Mesendoderm (in vitro differentiated cells): ENCODE measurements at regions not wholly inside any gene's neighbourhood (a gene's known extent, or its start where the extent isn't known, plus 50 kb on each side); places are given as distances from the start of the nearest gene placed in this dataset.

ENCODE experiments used
- DNase-seq: peaks from one replicate; pipeline ENCODE4 v3.0.0; 2013
- H2AK5ac ChIP-seq: 2 replicates; pipeline ENCODE4 v1.6.1; 2013; ENCODE audit warnings: low read length, inconsistent platforms
- H2BK120ac ChIP-seq: 2 replicates; pipeline ENCODE4 v1.6.1; 2013; ENCODE audit warnings: low read depth, mild to moderate bottlenecking, low read length, moderate library complexity, mixed read lengths
- H2BK15ac ChIP-seq: replicated peaks from 2 replicates; pipeline ENCODE4 v1.6.1; 2013; ENCODE audit warnings: low read depth, mild to moderate bottlenecking, moderate library complexity
- H2BK5ac ChIP-seq: 2 replicates; pipeline ENCODE4 v1.6.1; 2013; ENCODE audit warnings: low read length, inconsistent platforms
- H3K18ac ChIP-seq: 2 replicates; pipeline ENCODE4 v1.6.1; 2013; ENCODE audit warnings: mild to moderate bottlenecking, low read length, mixed read lengths
- H3K23ac ChIP-seq: one replicate; pipeline ENCODE4 v1.6.1; 2013; ENCODE audit warnings: low read length
- H3K27ac ChIP-seq: 2 replicates; pipeline ENCODE4 v1.5.1; 2013; ENCODE audit warnings: low read depth, mild to moderate bottlenecking, inconsistent platforms, low read length, moderate library complexity
- H3K27me3 ChIP-seq: 2 replicates; pipeline ENCODE4 v1.6.1; 2013; ENCODE audit warnings: low read length, control low read depth, mild to moderate bottlenecking, inconsistent platforms; ENCODE audit not compliant: insufficient read depth, poor library complexity
- H3K36me3 ChIP-seq: 2 replicates; pipeline ENCODE4 v1.6.1; 2013; ENCODE audit warnings: low read length, inconsistent platforms; ENCODE audit not compliant: control insufficient read depth, insufficient read depth
- H3K4ac ChIP-seq: one replicate; pipeline ENCODE4 v1.6.1; 2013; ENCODE audit warnings: low read depth, mild to moderate bottlenecking, low read length, moderate library complexity
- H3K4me1 ChIP-seq: 2 replicates; pipeline ENCODE4 v1.6.1; 2013; ENCODE audit warnings: low read depth, low read length, inconsistent platforms; ENCODE audit not compliant: control insufficient read depth
- H3K4me2 ChIP-seq: 2 replicates; pipeline ENCODE4 v1.6.1; 2013; ENCODE audit warnings: low read length
- H3K4me3 ChIP-seq: 2 replicates; pipeline ENCODE4 v1.5.1; 2013; ENCODE audit warnings: mild to moderate bottlenecking, low read length
- H3K56ac ChIP-seq: one replicate; pipeline ENCODE4 v1.6.1; 2013; ENCODE audit warnings: low read length
- H3K79me1 ChIP-seq: 2 replicates; pipeline ENCODE4 v1.6.1; 2013; ENCODE audit warnings: low read length, inconsistent platforms
- H3K79me2 ChIP-seq: 2 replicates; pipeline ENCODE4 v1.6.1; 2013; ENCODE audit warnings: mild to moderate bottlenecking, low read length; ENCODE audit not compliant: control insufficient read depth, insufficient read depth
- H3K9ac ChIP-seq: 2 replicates; pipeline ENCODE4 v1.6.1; 2013; ENCODE audit warnings: low read length, inconsistent platforms
- H4K5ac ChIP-seq: one replicate; pipeline ENCODE4 v1.6.1; 2013; ENCODE audit warnings: low read length
- H4K8ac ChIP-seq: one replicate; pipeline ENCODE4 v1.6.1; 2013; ENCODE audit warnings: low read depth, mild to moderate bottlenecking, control low read depth, low read length, moderate library complexity
- WGBS: extraction: QIAGEN DNeasy Blood & Tissue Kit; methylation state at CpG from one replicate; pipeline ENCODE4 v1.1.7; 2013; ENCODE audit warnings: low lambda C conversion rate, missing lambda C conversion rate; ENCODE audit not compliant: insufficient coverage; ENCODE audit errors: extremely low coverage; 5-methylcytosine and 5-hydroxymethylcytosine counted together

GRCh38 chr1:29825941-29826415, 589.7 kb downstream of the PTPRU start:
- no peak overlapping the region for H4K5ac ChIP-seq
- H3K27me3 ChIP-seq, result no peaks in the 10 kb centered on the region
- no peak overlapping the region for H3K18ac ChIP-seq
- H3K79me1 ChIP-seq, result no peaks in the 10 kb centered on the region
- H3K4me2 ChIP-seq, result no peak overlapping the region
- H3K23ac ChIP-seq, result no peak overlapping the region
- no peak overlapping the region for H3K4me3 ChIP-seq
- no peak overlapping the region for H4K8ac ChIP-seq
- H3K36me3 ChIP-seq, result no peaks in the 10 kb centered on the region
- no peak overlapping the region for H3K9ac ChIP-seq
- H2BK15ac ChIP-seq, result no peak overlapping the region
- DNase-seq, result no peak
- no peak overlapping the region for H2AK5ac ChIP-seq
- no peaks in the 10 kb centered on the region for H3K79me2 ChIP-seq
- H3K27ac ChIP-seq, result no peak overlapping the region
- no peak overlapping the region for H3K56ac ChIP-seq
- WGBS, result 100% methylated on average over 1 of the region's 10 CpGs
- H2BK120ac ChIP-seq, result no peak overlapping the region
- no peak overlapping the region for H2BK5ac ChIP-seq
- no peak overlapping the region for H3K4ac ChIP-seq
- H3K4me1 ChIP-seq, result no peaks in the 10 kb centered on the region

GRCh38 chr1:29825274-29825940, 589.1 kb downstream of the PTPRU start:
- Histone ChIP-seq H3K23ac (no peak overlapping the region), H3K4me3 (no peak overlapping the region), H3K79me1 (no peaks in the 10 kb centered on the region), H3K79me2 (no peaks in the 10 kb centered on the region), H3K27ac (no peak overlapping the region), H3K18ac (no peak overlapping the region), H3K27me3 (no peaks in the 10 kb centered on the region), H3K4me1 (no peaks in the 10 kb centered on the region), H3K4ac (no peak overlapping the region), H2AK5ac (no peak overlapping the region), H3K4me2 (no peak overlapping the region), H2BK120ac (no peak overlapping the region), H3K36me3 (no peaks in the 10 kb centered on the region), H3K56ac (no peak overlapping the region), H2BK5ac (no peak overlapping the region), H4K5ac (no peak overlapping the region), H4K8ac (no peak overlapping the region), H2BK15ac (no peak overlapping the region), H3K9ac (no peak overlapping the region)
- no peak for DNase-seq
- WGBS, result no CpG with 5 or more reads among the region's 15 CpGs

GRCh38 chr1:29824511-29825273, 588.4 kb downstream of the PTPRU start:
- Histone ChIP-seq H3K4me2 (no peak overlapping the region), H3K4me3 (no peak overlapping the region), H3K27ac (no peak overlapping the region), H3K79me2 (no peaks in the 10 kb centered on the region), H2BK5ac (no peak overlapping the region), H3K4me1 (no peaks in the 10 kb centered on the region), H3K56ac (no peak overlapping the region), H3K9ac (no peak overlapping the region), H2BK15ac (no peak overlapping the region), H3K27me3 (no peaks in the 10 kb centered on the region), H3K79me1 (no peaks in the 10 kb centered on the region), H4K5ac (no peak overlapping the region), H2AK5ac (no peak overlapping the region), H2BK120ac (no peak overlapping the region), H3K18ac (no peak overlapping the region), H3K23ac (no peak overlapping the region), H3K4ac (no peak overlapping the region), H4K8ac (no peak overlapping the region), H3K36me3 (no peaks in the 10 kb centered on the region)
- no CpG with 5 or more reads among the region's 15 CpGs for WGBS
- no peak for DNase-seq

- H2AK5ac ChIP-seq, result no peak overlapping the region
- H3K4me2 ChIP-seq, result no peak overlapping the region
- no peaks in the 10 kb centered on the region for H3K27me3 ChIP-seq
These were observed 587.7 kb downstream of the PTPRU start for GRCh38 chr1:29824025-29824424.

GRCh38 chr1:29823561-29823960, 587.2 kb downstream of the PTPRU start:
- no peak overlapping the region for H3K9ac ChIP-seq
- no peak overlapping the region for H3K18ac ChIP-seq
- H3K79me1 ChIP-seq, result no peaks in the 10 kb centered on the region
- H2AK5ac ChIP-seq, result no peak overlapping the region
- H3K56ac ChIP-seq, result no peak overlapping the region
- no peak overlapping the region for H3K4ac ChIP-seq
- H2BK5ac ChIP-seq, result no peak overlapping the region
- no peak overlapping the region for H3K27ac ChIP-seq
- no peak overlapping the region for H4K5ac ChIP-seq
- no peak overlapping the region for H3K4me3 ChIP-seq
- WGBS, result no CpG with 5 or more reads among the region's 4 CpGs
- H3K27me3 ChIP-seq, result no peaks in the 10 kb centered on the region
- no peak overlapping the region for H2BK120ac ChIP-seq
- no peaks in the 10 kb centered on the region for H3K36me3 ChIP-seq
- DNase-seq, result no peak
- no peaks in the 10 kb centered on the region for H3K79me2 ChIP-seq
- no peak overlapping the region for H3K23ac ChIP-seq
- no peaks in the 10 kb centered on the region for H3K4me1 ChIP-seq
- no peak overlapping the region for H4K8ac ChIP-seq
- no peak overlapping the region for H3K4me2 ChIP-seq
- no peak overlapping the region for H2BK15ac ChIP-seq

More at GRCh38 chr1:29824025-29824424, 587.7 kb downstream of the PTPRU start:
- DNase-seq, result no peak
- Histone ChIP-seq H3K27ac (no peak overlapping the region), H3K18ac (no peak overlapping the region), H2BK120ac (no peak overlapping the region), H2BK15ac (no peak overlapping the region), H3K79me1 (no peaks in the 10 kb centered on the region), H3K36me3 (no peaks in the 10 kb centered on the region), H4K5ac (no peak overlapping the region), H3K23ac (no peak overlapping the region), H3K4me1 (no peaks in the 10 kb centered on the region), H3K56ac (no peak overlapping the region), H2BK5ac (no peak overlapping the region), H3K4ac (no peak overlapping the region), H3K9ac (no peak overlapping the region), H3K79me2 (no peaks in the 10 kb centered on the region), H3K4me3 (no peak overlapping the region), H4K8ac (no peak overlapping the region)
- no CpG with 5 or more reads among the region's 6 CpGs for WGBS
